ENCODE measurements at regions not wholly inside any gene's neighbourhood (a gene's known extent, or its start where the extent isn't known, plus 50 kb on each side); places are given as distances from the start of the nearest gene placed in this dataset.

GRCh38 chr5:166436872-166437271 lies 1854.6 kb upstream of the WWC1 start:
- TF ChIP-seq, protein P1, sequence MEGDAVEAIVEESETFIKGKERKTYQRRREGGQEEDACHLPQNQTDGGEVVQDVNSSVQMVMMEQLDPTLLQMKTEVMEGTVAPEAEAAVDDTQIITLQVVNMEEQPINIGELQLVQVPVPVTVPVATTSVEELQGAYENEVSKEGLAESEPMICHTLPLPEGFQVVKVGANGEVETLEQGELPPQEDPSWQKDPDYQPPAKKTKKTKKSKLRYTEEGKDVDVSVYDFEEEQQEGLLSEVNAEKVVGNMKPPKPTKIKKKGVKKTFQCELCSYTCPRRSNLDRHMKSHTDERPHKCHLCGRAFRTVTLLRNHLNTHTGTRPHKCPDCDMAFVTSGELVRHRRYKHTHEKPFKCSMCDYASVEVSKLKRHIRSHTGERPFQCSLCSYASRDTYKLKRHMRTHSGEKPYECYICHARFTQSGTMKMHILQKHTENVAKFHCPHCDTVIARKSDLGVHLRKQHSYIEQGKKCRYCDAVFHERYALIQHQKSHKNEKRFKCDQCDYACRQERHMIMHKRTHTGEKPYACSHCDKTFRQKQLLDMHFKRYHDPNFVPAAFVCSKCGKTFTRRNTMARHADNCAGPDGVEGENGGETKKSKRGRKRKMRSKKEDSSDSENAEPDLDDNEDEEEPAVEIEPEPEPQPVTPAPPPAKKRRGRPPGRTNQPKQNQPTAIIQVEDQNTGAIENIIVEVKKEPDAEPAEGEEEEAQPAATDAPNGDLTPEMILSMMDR (IDR thresholded peaks at IDR 0.05; ENCODE audit: low read length): no peak
- no peak for TF ChIP-seq EZH2 (IDR thresholded peaks at IDR 0.05; ENCODE audit: borderline replicate concordance, low read length)
